ENCODE measurements at regions not wholly inside any gene's neighbourhood (a gene's known extent, or its start where the extent isn't known, plus 50 kb on each side); places are given as distances from the start of the nearest gene placed in this dataset.
A peak's percentile ranks its signal among the peaks of the same experiment; 100 is the strongest.
"Not testable (repeated sequence)": the region's sequence is repeated elsewhere in the genome, so short reads cannot be mapped to it uniquely, and the experiment has no call there.

DNA sequence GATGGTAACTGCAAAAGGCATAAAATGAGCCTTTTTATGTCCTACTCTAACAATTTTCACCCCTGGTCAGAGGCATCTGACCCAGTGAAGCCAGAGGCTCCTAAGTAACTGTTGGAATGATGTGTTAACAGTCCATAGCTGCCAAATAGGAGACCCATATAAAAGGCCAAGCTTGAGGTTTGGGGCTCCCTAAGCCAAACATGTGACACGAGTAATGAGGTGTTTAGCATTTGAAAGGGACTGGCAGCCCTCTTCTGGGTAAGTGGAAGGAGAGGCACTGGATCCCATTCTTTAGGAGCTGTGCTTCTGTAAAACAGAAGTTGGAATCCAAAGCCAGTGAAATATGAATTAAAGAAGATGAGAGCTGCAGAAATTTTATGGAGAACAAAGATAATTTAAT is 100.6 kb upstream of the PNPLA4 start:
- DNase-seq (ENCODE audit: low read depth in 2 of 3, low spot score in 1 of 3), result no peak

- DNase-seq (ENCODE audit: low read depth in 2 of 3, low spot score in 1 of 3), result no peak
Measured at GRCh38 chrX:8025705-8026104, 98.5 kb upstream of the PNPLA4 start.

DNA sequence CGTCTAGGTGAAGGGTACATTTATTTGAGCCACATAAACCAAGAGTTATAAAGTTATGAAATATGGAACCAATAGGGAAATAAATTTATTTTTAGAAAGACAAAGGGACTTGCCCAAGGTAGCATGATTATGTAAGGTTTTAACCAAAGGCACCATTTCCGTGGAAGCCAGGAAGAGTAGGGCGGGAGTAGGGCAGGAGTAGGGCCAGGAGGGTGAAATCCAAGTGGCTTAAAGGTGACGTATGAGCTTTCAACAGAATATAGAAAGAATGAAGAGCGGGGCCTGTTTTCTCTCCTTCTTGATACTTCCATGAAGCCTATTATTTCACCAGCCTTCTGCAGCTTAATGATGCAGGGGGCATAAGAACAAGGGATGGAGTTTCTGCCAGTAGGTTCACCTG is 91.7 kb upstream of the PNPLA4 start:
- no peak for DNase-seq (ENCODE audit: low read depth in 2 of 3, low spot score in 1 of 3)

DNA sequence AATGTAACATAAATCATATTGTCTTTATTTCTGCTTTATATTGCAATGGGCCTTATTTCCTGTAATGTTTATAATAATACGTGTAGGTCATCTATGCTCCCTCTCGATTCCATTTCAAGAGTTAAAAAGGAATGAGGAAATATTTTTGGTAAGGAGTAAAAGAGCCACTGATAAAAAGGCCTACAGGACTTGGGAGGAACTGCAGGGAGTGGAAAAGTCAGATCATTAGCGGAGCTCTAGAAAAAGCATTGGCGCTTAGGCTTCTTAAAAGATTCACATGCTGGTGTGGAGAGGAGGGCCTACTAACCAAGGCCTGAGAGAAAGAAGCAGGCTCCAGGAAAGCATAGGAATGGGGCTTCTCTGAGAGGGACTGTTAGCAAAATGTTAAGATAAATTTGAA is 82.9 kb upstream of the PNPLA4 start:
- DNase-seq (ENCODE audit: low read depth in 2 of 3, low spot score in 1 of 3), result no peak

DNA sequence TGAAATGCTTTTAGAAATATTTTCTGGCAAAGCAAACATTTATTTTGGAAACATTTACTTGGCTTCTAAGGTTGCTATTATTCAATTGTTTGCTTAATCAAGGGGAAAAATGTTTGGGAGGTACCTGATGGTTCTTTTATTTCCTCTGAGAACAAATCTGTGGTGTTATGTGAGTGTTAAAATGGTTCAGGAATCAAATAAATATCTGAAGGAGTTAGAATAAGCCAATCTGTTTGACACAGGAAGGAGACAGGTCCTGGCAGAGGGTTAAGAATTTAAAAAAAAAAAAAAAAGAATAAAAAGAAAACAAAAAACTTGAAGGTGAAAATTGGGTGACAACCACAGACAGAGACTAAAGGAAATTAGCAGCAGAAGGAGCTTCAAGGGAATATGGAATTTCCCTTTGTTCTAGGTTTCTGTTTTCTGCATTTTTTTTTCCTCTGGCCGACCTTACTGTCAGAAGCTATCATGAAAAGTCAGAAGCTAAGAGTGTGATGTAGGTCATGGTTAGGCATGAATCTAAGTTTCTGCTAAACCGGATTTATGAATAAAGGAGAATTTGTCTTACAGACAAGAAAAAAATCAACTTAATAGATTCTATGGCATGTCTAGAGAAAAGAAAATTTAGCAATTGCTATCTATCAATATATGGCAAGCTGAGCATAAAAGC is 78.6 kb upstream of the PNPLA4 start:
- DNase-seq (ENCODE audit: low read depth in 2 of 3, low spot score in 1 of 3), result no peak

DNA sequence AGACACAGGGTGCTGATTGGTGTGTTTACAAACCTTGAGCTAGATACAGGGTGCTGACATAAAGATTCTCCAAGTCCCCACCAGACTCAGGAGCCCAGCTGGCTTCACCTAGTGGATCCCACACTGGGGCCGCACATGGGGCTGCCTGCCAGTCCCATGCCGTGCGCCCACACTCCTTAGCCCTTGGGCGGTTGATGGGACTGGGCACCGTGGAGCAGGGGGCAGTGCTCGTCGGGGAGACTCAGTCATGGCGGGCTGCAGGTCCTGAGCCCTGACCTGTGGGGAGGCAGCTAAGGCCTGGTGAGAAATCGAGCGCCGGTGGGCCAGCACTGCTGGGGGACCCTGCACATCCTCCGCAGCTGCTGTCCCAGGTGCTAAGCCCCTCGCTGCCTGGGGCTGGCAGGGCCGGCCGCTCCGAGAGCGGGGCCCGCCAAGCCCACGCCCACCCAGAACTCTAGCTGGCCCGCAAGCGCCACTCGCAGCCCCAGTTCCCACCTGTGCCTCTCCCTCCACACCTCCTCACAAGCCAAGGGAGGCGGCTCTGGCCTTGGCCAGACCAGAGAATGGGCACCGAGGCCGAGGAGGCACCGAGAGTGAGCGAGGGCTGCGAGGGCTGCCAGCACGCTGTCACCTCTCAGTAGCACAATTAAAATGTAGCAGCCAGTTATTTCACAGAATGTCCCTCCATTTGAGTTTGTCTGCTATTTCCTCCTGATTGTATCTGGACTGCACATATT is 76.1 kb upstream of the PNPLA4 start:
- no peak for DNase-seq (ENCODE audit: low read depth in 2 of 3, low spot score in 1 of 3)

- DNase-seq (ENCODE audit: low read depth in 2 of 3, low spot score in 1 of 3), result no peak
Measured at GRCh38 chrX:7996851-7997250, 69.6 kb upstream of the PNPLA4 start.

DNA sequence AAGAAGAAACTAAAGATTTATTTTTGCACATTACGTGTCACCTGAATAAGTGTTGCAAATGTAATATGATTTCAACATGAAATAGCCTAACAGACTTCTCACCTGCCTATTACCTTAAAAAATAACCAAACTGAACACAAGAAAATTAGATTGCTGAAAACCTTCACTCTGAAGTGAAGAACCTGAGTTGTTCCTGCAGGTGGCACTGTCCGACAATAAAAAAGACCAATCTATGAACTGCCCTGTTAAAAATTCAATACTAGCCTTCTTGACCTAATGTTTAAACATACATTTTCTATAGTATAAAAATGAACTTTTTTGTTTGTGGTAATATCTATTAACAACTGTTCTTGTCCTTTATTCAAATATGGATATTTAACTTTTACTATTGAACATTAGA is 69.2 kb upstream of the PNPLA4 start:
- peak in 2 of 3 donors; percentile 0 to 22 for DNase-seq (ENCODE audit: low read depth in 2 of 3, low spot score in 1 of 3)

DNA sequence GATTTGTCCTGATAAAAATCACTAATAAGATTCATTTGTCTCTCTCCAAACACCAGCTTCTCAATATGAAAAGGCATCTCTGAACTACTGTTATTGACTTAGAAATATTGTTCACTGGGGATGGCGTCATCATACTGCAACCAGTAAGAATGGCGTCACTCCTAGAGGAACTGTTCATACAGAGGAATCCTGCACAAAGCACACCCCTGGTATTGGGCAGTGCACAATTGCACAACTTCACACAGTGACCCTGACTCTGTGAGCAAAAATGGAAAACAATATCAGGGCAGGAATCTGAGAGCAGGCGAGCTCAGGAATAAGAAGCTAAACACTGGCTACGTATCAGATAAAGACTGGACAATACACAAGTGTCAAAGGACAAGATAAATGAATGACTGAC is 66.7 kb upstream of the PNPLA4 start:
- no peak for DNase-seq (ENCODE audit: low read depth in 2 of 3, low spot score in 1 of 3)

- DNase-seq (ENCODE audit: low read depth in 2 of 3, low spot score in 1 of 3), result not testable (repeated sequence)
Measured at GRCh38 chrX:7988013-7988759, 61.0 kb upstream of the PNPLA4 start.

- DNase-seq (ENCODE audit: low read depth in 2 of 3, low spot score in 1 of 3), result no peak
Measured at GRCh38 chrX:7987160-7988012, 60.2 kb upstream of the PNPLA4 start.

GRCh38 chrX:7986738-7987137 is 59.5 kb upstream of the PNPLA4 start:
- not testable (repeated sequence) for DNase-seq (ENCODE audit: low read depth in 2 of 3, low spot score in 1 of 3)

- no peak for DNase-seq (ENCODE audit: low read depth in 2 of 3, low spot score in 1 of 3)
Measured at GRCh38 chrX:7985568-7985967, 58.4 kb upstream of the PNPLA4 start.

DNA sequence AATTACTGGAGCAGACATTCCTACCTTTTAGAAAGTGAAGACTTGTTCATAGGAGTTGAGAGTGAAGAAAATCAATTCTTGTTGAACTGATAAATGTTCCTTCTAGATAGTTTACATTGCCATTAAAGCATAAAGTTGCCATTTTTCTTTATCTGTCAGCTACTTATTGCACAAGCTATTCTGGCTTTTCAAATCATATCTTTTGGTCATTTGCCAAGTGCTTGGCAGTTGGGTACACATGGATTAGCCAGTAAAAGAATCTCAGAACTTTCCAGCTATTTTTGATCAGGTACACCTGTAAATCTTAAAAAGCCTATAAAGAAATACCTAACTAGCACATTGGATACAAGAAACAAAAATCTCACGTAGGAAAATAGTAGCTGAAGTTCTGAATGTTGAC is 56.4 kb upstream of the PNPLA4 start:
- no peak for DNase-seq (ENCODE audit: low read depth in 2 of 3, low spot score in 1 of 3)

Measured in stimulated activated CD4-positive, alpha-beta T cell treated with anti-CD3 and anti-CD28 coated beads, Interleukin-12 subunit alpha, Interleukin-12 subunit beta, amount 100 ng/mL, for 48 hours (primary cell).